Fibroblast of pulmonary artery (primary cell): ENCODE measurements at regions not wholly inside any gene's neighbourhood (a gene's known extent, or its start where the extent isn't known, plus 50 kb on each side); places are given as distances from the start of the nearest gene placed in this dataset.

Source experiments
- DNase-seq: peaks from one replicate; pipeline ENCODE4 v3.0.0-alpha.2; 2010; ENCODE audit warnings: low read depth
- H3K4me3 ChIP-seq: replicated peaks from 2 replicates; pipeline ENCODE4 v1.5.1; 2011; ENCODE audit warnings: low read depth, mild to moderate bottlenecking, control low read depth, low read length, moderate library complexity
- CTCF ChIP-seq: IDR thresholded peaks from 2 replicates; pipeline ENCODE4 v1.5.1; 2011; ENCODE audit warnings: mild to moderate bottlenecking, control low read depth, low read length, inconsistent platforms; ENCODE audit errors: missing control alignments

- DNase-seq = no peak
- no peak overlapping the region for H3K4me3 ChIP-seq
- peak; percentile 32 for TF ChIP-seq CTCF
These were observed 220.7 kb upstream of the SEMA6D start for GRCh38 chr15:47496343-47497185.

GRCh38 chr15:47500842-47501241 lies 216.5 kb upstream of the SEMA6D start:
- no peak overlapping the region for H3K4me3 ChIP-seq
- TF ChIP-seq CTCF = no peak
- DNase-seq = no peak

- no peak for TF ChIP-seq CTCF
- no peak overlapping the region for H3K4me3 ChIP-seq
- DNase-seq = no peak
These were observed 215.3 kb upstream of the SEMA6D start for GRCh38 chr15:47502041-47502440.

- no peak overlapping the region for H3K4me3 ChIP-seq
- no peak for DNase-seq
- TF ChIP-seq CTCF = no peak
These were observed 213.4 kb upstream of the SEMA6D start for GRCh38 chr15:47503876-47504275.

GRCh38 chr15:47504624-47505256 lies 212.6 kb upstream of the SEMA6D start:
- no peak for TF ChIP-seq CTCF
- no peak for DNase-seq
- H3K4me3 ChIP-seq = no peak overlapping the region

- no peak for TF ChIP-seq CTCF
- DNase-seq = no peak
- no peak overlapping the region for H3K4me3 ChIP-seq
These were observed 211.5 kb upstream of the SEMA6D start for GRCh38 chr15:47505712-47506328.
